GM10248 (cell line): ENCODE measurements at regions not wholly inside any gene's neighbourhood (a gene's known extent, or its start where the extent isn't known, plus 50 kb on each side); places are given as distances from the start of the nearest gene placed in this dataset.

Experiments
- CTCF ChIA-PET: fragments of 300-600 bp; sonication (Branson Sonifier 250); formaldehyde crosslinking; extraction: SDS; loops from one replicate; lab custom pipeline; 2021; ENCODE audit warnings: antibody characterized with exemption; lab: Yijun Ruan, JAX
- POLR2A ChIA-PET: fragments of 350-650 bp; sonication (Branson Sonifier 250); formaldehyde crosslinking; extraction: SDS; loops from one replicate; lab custom pipeline; 2020; ENCODE audit warnings: antibody characterized with exemption; lab: Yijun Ruan, JAX
- DNase-seq: peaks from one replicate; pipeline ENCODE4 v3.0.0; 2012; ENCODE audit errors: extremely low spot score
- CTCF ChIP-seq: IDR thresholded peaks from 2 replicates; pipeline ENCODE4 v1.5.1; 2012; ENCODE audit warnings: mild to moderate bottlenecking, low read depth; ENCODE audit errors: extremely low read depth, missing control alignments, control extremely low read depth

DNA sequence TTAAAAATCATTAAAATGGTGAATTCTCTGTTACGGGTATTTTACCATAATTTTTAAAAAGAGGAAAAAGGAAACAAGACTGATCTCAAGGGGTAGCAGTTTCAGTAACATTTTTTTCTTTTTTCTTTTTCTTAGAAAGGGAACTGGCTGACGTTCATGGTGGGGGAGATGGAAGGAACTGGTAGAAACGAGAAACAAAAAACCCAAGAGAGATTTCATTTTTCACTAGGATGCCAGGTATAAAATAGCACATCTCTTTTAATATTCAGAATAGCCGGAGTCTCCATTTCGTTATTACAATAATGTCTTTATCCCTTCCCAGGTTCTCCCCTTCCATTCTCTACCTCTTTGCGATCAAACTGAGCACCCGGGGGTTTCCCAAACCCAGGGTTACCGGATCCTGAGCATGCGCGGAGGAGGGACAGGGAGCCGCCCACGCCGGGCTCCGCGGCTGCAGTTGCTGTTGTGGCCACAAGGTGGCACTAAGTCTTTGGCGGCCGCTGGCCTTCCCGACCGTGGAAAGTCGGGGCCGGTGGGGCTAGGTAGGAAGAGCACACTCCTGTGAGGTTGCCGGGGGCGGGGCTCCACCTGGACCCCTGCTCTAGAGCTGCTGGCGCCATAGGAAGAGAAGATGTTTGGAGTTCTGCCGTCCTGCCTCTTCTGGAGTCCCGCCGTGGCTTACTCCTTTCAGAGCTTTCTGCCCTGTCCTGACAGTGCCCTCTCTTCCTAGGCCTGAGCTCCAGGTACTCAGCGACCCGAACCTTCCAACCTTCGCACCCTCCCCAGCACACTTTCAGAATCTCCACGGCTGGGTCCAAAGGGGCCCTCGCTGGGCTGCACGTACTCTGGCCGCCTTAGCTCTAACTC is 146.8 kb downstream of the SH3BGRL2 start:
- CTCF ChIA-PET: interaction anchor here (0.6 to 7.1 kb wide), 13 partner anchors 9 to 241 kb away, joined by 3 to 33 read pairs (median 4); no protein-coding TSS in a partner anchor
- peak; percentile 93 for DNase-seq
- POLR2A ChIA-PET: no interaction called here
- TF ChIP-seq CTCF: peak; percentile 98

- POLR2A ChIA-PET: no interaction called here
- CTCF ChIA-PET: interaction anchor here (1.0 to 7.1 kb wide), 5 partner anchors 10 to 93 kb away, joined by 3 to 33 read pairs (median 4); no protein-coding TSS in a partner anchor
These were observed 144.9 kb downstream of the SH3BGRL2 start for GRCh38 chr6:79776076-79776475.

GRCh38 chr6:79775222-79775621 is 144.1 kb downstream of the SH3BGRL2 start:
- CTCF ChIA-PET: interaction anchor here (1.0 to 7.1 kb wide), 5 partner anchors 9 to 94 kb away, joined by 3 to 33 read pairs (median 4); no protein-coding TSS in a partner anchor

More at GRCh38 chr6:79776076-79776475, 144.9 kb downstream of the SH3BGRL2 start:
- TF ChIP-seq CTCF: no peak
- DNase-seq: no peak

DNA sequence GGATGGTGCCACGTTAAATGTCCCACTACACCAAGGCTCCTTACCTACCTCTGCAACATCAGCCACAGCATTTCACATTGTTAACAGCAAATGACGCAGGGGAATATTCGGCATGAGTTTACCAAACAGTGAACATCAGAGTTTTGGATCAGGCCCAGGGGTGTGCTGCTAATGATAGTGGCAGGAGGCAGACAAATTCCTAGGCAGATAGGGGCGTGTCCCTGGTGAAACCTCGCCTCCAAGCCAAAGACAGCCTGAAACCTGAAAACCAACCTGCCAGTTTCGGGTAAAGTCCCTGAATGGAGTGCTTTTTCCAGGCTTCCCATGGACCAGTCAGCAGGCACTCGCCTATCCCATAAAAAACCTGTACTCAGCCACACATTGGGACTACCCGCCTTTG is 133.6 kb downstream of the SH3BGRL2 start:
- no peak for TF ChIP-seq CTCF
- CTCF ChIA-PET: interaction anchor here (1.0 kb wide), 1 partner anchor 12 kb away, joined by 3 read pairs; no protein-coding TSS in a partner anchor
- POLR2A ChIA-PET: no interaction called here
- no peak for DNase-seq

More at GRCh38 chr6:79775222-79775621, 144.1 kb downstream of the SH3BGRL2 start:
- POLR2A ChIA-PET: no interaction called here
- no peak for DNase-seq
- TF ChIP-seq CTCF: no peak

DNA sequence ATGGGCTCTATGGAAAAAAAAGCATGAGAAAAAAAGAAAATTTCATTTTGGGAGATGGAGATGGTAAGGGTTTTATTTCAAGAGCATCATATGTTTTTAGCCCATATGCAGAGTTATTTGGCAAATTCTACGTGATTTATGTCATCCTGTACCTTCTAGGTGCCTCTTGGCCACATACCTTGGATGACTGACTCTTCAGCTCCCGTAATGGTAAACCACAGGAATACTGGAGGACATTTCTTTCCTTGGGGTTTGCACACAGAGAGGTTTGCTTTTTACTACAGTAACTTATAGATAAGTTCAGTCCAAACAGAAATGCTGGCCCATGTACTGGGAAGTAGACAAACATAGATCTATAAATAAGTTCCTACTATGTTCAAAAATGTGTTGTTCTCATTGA is 132.2 kb downstream of the SH3BGRL2 start:
- CTCF ChIA-PET: interaction anchor here (0.9 to 1.0 kb wide), 2 partner anchors 8 to 10 kb away, joined by 3 read pairs; no protein-coding TSS in a partner anchor
- no peak for TF ChIP-seq CTCF
- DNase-seq: no peak
- POLR2A ChIA-PET: no interaction called here

DNA sequence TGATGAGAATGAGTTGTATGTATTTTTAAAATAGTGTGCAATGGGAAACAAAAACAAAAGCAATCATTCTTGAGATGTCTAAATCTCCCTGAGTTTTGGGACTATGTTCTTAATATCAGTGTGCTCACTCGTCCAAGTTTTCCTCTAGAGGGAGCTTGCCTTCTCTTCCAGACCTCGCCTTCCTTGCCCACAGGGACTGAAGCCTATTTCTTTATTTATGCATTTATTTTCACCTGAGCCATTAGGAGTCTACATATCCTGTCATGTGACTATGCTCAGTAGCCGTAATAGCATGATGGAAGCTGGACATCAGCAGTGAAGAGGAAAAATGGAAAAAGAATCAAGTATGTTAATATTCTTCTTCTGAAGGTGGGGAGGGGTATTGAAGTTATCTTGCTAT is 131.2 kb downstream of the SH3BGRL2 start:
- ChIA-PET CTCF (interaction anchor here (1.0 to 1.1 kb wide), 2 partner anchors 9 to 13 kb away, joined by 3 read pairs; no protein-coding TSS in a partner anchor), POLR2A (no interaction called here)
- TF ChIP-seq CTCF: no peak
- DNase-seq: no peak
